ENCODE measurements at regions not wholly inside any gene's neighbourhood (a gene's known extent, or its start where the extent isn't known, plus 50 kb on each side); places are given as distances from the start of the nearest gene placed in this dataset.

GRCh38 chr18:49694402-49694801 lies 118.9 kb downstream of the ACAA2 start:
- TF ChIP-seq, protein P1, sequence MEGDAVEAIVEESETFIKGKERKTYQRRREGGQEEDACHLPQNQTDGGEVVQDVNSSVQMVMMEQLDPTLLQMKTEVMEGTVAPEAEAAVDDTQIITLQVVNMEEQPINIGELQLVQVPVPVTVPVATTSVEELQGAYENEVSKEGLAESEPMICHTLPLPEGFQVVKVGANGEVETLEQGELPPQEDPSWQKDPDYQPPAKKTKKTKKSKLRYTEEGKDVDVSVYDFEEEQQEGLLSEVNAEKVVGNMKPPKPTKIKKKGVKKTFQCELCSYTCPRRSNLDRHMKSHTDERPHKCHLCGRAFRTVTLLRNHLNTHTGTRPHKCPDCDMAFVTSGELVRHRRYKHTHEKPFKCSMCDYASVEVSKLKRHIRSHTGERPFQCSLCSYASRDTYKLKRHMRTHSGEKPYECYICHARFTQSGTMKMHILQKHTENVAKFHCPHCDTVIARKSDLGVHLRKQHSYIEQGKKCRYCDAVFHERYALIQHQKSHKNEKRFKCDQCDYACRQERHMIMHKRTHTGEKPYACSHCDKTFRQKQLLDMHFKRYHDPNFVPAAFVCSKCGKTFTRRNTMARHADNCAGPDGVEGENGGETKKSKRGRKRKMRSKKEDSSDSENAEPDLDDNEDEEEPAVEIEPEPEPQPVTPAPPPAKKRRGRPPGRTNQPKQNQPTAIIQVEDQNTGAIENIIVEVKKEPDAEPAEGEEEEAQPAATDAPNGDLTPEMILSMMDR (IDR thresholded peaks at IDR 0.05) = no peak
- no peak for TF ChIP-seq POLR2A (IDR thresholded peaks at IDR 0.05)

Measured in ovary (tissue), 3 donors.